Panc1 (cell line): ENCODE measurements at regions not wholly inside any gene's neighbourhood (a gene's known extent, or its start where the extent isn't known, plus 50 kb on each side); places are given as distances from the start of the nearest gene placed in this dataset.

Experiments
- ATAC-seq: fragments of 200-7000 bp; cut with Tn5 transposase; 2 replicates; pipeline ENCODE4 v1.9.1; 2020; ENCODE audit warnings: mild to moderate bottlenecking, moderate library complexity
- BruUV-seq: library from RNA; stranded (reverse); fragments of 400-500 nt; replicated peaks from 2 replicates; lab custom pipeline; 2021; lab: Mats Ljungman, UMichigan
- CTCF ChIA-PET: fragments of 300-600 bp; sonication (Branson Sonifier 250); formaldehyde crosslinking; loops from one replicate; lab custom pipeline; 2022; ENCODE audit warnings: antibody characterized with exemption; lab: Charles Lee
- POLR2A ChIA-PET: fragments of 300-600 bp; sonication (Branson Sonifier 250); formaldehyde crosslinking; loops from one replicate; lab custom pipeline; 2022; ENCODE audit warnings: antibody characterized with exemption; lab: Charles Lee
- DNase-seq: peaks from one replicate; pipeline ENCODE4 v3.0.0-alpha.2; 2010; ENCODE audit warnings: low read depth, low spot score
- H3K27ac ChIP-seq: 2 replicates; pipeline ENCODE4 v1.5.1; 2011; ENCODE audit warnings: mild to moderate bottlenecking, low read length, inconsistent platforms
- H3K27me3 ChIP-seq: fragments of 200-500 bp; sonication (Bioruptor generic); 2 replicates; pipeline ENCODE4 v1.6.0; 2014; ENCODE audit warnings: low read length, inconsistent platforms; ENCODE audit not compliant: control insufficient read depth, insufficient read depth
- H3K36me3 ChIP-seq: fragments of 200-500 bp; sonication (Bioruptor generic); 2 replicates; pipeline ENCODE4 v1.5.1; 2014; ENCODE audit warnings: inconsistent platforms, mild to moderate bottlenecking, low read length, moderate library complexity; ENCODE audit not compliant: control insufficient read depth, insufficient read depth
- H3K4me1 ChIP-seq: 2 replicates; pipeline ENCODE4 v1.5.1; 2011; ENCODE audit warnings: inconsistent platforms, mild to moderate bottlenecking, low read length, moderate library complexity; ENCODE audit not compliant: control insufficient read depth, insufficient read depth
- H3K4me3 ChIP-seq, 2 experiments: 2 replicates each; pipeline ENCODE4 v1.5.1; 2011 to 2012; ENCODE audit warnings: low read depth in 2 of 2, low read length in 2 of 2, mild to moderate bottlenecking in 2 of 2, inconsistent platforms in 1 of 2, moderate library complexity in 1 of 2
- H3K9me3 ChIP-seq: fragments of 200-500 bp; sonication (Bioruptor generic); 2 replicates; pipeline ENCODE4 v1.5.1; 2014; ENCODE audit warnings: low read depth, mild to moderate bottlenecking, inconsistent platforms, low read length, moderate library complexity; ENCODE audit not compliant: control insufficient read depth, insufficient read depth
- POLR2AphosphoS5 ChIP-seq: IDR thresholded peaks from 2 replicates; pipeline ENCODE4 v1.6.1; 2012; ENCODE audit warnings: mild to moderate bottlenecking, low read depth, low read length, moderate library complexity
- SIN3A ChIP-seq: IDR thresholded peaks from 2 replicates; pipeline ENCODE4 v1.6.1; 2012; ENCODE audit warnings: low read depth, mild to moderate bottlenecking, low read length, moderate library complexity, borderline replicate concordance; ENCODE audit not compliant: insufficient read depth
- TCF7L2 ChIP-seq: IDR thresholded peaks from 2 replicates; pipeline ENCODE4 v1.6.1; 2011; ENCODE audit warnings: mild to moderate bottlenecking, low read depth, low read length, inconsistent platforms
- in situ Hi-C: cut with HindIII; loops from 2 replicates; pipeline ENCODE4 v1.10.0; 2016; ENCODE audit warnings: low sequenced_read_pairs, low pct_unique_long_range_greater_than_20kb
- intact Hi-C: fragments of 100-400 bp; cut with micrococcal nuclease; formaldehyde crosslinking; loops from one replicate; pipeline ENCODE4 v1.10.0; 2022; ENCODE audit not compliant: unreplicated experiment
- TF ChIP-seq, protein P1 (sequence below), 2 experiments: IDR thresholded peaks; 2 replicates each; pipeline ENCODE4 v1.6.1; 2011 to 2012; ENCODE audit warnings: low read depth in 2 of 2, control low read depth in 1 of 2, low read length in 1 of 2, mild to moderate bottlenecking in 1 of 2, moderate library complexity in 1 of 2; ENCODE audit not compliant: insufficient read depth in 1 of 2
- TF ChIP-seq, protein P2 (sequence below): fragments of 450-650 bp; IDR thresholded peaks from 2 replicates; pipeline ENCODE4 v1.5.1; 2017; ENCODE audit warnings: mild to moderate bottlenecking

- in situ Hi-C loops (no loop called here), intact Hi-C loops (no loop called here)
- ChIA-PET CTCF (no interaction called here), POLR2A (no interaction called here)
- no peak overlapping the region for H3K4me3 ChIP-seq
- no peak overlapping the region for H3K27ac ChIP-seq
- H3K9me3 ChIP-seq, result no peaks in the 10 kb centered on the region
- no TSS peak for BruUV-seq
- no peak for ATAC-seq
- H3K36me3 ChIP-seq, result no peaks in the 10 kb centered on the region
- no peaks in the 10 kb centered on the region for H3K27me3 ChIP-seq
- no peaks in the 10 kb centered on the region for H3K4me1 ChIP-seq
- TF ChIP-seq SIN3A, result no peak
- TF ChIP-seq POLR2AphosphoS5, result no peak
- TF ChIP-seq, protein P1, sequence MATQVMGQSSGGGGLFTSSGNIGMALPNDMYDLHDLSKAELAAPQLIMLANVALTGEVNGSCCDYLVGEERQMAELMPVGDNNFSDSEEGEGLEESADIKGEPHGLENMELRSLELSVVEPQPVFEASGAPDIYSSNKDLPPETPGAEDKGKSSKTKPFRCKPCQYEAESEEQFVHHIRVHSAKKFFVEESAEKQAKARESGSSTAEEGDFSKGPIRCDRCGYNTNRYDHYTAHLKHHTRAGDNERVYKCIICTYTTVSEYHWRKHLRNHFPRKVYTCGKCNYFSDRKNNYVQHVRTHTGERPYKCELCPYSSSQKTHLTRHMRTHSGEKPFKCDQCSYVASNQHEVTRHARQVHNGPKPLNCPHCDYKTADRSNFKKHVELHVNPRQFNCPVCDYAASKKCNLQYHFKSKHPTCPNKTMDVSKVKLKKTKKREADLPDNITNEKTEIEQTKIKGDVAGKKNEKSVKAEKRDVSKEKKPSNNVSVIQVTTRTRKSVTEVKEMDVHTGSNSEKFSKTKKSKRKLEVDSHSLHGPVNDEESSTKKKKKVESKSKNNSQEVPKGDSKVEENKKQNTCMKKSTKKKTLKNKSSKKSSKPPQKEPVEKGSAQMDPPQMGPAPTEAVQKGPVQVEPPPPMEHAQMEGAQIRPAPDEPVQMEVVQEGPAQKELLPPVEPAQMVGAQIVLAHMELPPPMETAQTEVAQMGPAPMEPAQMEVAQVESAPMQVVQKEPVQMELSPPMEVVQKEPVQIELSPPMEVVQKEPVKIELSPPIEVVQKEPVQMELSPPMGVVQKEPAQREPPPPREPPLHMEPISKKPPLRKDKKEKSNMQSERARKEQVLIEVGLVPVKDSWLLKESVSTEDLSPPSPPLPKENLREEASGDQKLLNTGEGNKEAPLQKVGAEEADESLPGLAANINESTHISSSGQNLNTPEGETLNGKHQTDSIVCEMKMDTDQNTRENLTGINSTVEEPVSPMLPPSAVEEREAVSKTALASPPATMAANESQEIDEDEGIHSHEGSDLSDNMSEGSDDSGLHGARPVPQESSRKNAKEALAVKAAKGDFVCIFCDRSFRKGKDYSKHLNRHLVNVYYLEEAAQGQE (IDR thresholded peaks at IDR 0.05; ENCODE audit: insufficient read depth in 1 of 2, low read depth in 2 of 2, low read length in 1 of 2), result no peak
- TF ChIP-seq, protein P2, sequence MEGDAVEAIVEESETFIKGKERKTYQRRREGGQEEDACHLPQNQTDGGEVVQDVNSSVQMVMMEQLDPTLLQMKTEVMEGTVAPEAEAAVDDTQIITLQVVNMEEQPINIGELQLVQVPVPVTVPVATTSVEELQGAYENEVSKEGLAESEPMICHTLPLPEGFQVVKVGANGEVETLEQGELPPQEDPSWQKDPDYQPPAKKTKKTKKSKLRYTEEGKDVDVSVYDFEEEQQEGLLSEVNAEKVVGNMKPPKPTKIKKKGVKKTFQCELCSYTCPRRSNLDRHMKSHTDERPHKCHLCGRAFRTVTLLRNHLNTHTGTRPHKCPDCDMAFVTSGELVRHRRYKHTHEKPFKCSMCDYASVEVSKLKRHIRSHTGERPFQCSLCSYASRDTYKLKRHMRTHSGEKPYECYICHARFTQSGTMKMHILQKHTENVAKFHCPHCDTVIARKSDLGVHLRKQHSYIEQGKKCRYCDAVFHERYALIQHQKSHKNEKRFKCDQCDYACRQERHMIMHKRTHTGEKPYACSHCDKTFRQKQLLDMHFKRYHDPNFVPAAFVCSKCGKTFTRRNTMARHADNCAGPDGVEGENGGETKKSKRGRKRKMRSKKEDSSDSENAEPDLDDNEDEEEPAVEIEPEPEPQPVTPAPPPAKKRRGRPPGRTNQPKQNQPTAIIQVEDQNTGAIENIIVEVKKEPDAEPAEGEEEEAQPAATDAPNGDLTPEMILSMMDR, result no peak
- no peak for TF ChIP-seq TCF7L2
- no peak for DNase-seq
Measured at GRCh38 chrX:102860235-102860634, 76.8 kb upstream of the RAB40AL start.

- intact Hi-C loops (no loop called here), in situ Hi-C loops (no loop called here)
- Histone ChIP-seq H3K27ac (no peak overlapping the region), H3K4me3 (no peak overlapping the region), H3K36me3 (no peaks in the 10 kb centered on the region), H3K9me3 (no peaks in the 10 kb centered on the region), H3K4me1 (no peaks in the 10 kb centered on the region), H3K27me3 (no peaks in the 10 kb centered on the region)
- ATAC-seq, result peak; percentile 86
- TF ChIP-seq TCF7L2, result no peak
- TF ChIP-seq, protein P2, result peak; percentile 90
- TF ChIP-seq POLR2AphosphoS5, result no peak
- ChIA-PET POLR2A (no interaction called here), CTCF (interaction anchor here (0.8 to 1.2 kb wide), 2 partner anchors 20 to 37 kb away, joined by 3 to 8 read pairs; no protein-coding TSS in a partner anchor)
- peak; percentile 72 for DNase-seq
- no TSS peak for BruUV-seq
Measured at GRCh38 chrX:102863735-102864134, 73.3 kb upstream of the RAB40AL start.
